ENCODE measurements at regions not wholly inside any gene's neighbourhood (a gene's known extent, or its start where the extent isn't known, plus 50 kb on each side); places are given as distances from the start of the nearest gene placed in this dataset.

GRCh38 chr9:6149315-6149714 lies 66.3 kb upstream of the IL33 start:
- no peak for TF ChIP-seq CTCF (conservative IDR thresholded peaks at IDR 0.05; ENCODE audit: low read depth, low read length)
- no peak for TF ChIP-seq EZH2 (IDR thresholded peaks at IDR 0.05; ENCODE audit: borderline replicate concordance, low read depth, low read length, poor library complexity, severe bottlenecking)

Measured in A673 (cell line).